ENCODE measurements at regions not wholly inside any gene's neighbourhood (a gene's known extent, or its start where the extent isn't known, plus 50 kb on each side); places are given as distances from the start of the nearest gene placed in this dataset.
A peak's percentile ranks its signal among the peaks of the same experiment; 100 is the strongest.

- TF ChIP-seq RBAK (tag by site-specific recombination; IDR thresholded peaks at IDR 0.05) (no peak), PATZ1 (tag by site-specific recombination; IDR thresholded peaks at IDR 0.05) (peak; percentile 73), ZNF561 (tag by site-specific recombination; IDR thresholded peaks at IDR 0.05; ENCODE audit: borderline replicate concordance) (peak; percentile 96), SP2 (tag by site-specific recombination; IDR thresholded peaks at IDR 0.05) (peak; percentile 43; the same call in 1 of the 2 replicates), ZBTB1 (tag by site-specific recombination; IDR thresholded peaks at IDR 0.05) (peak; percentile 97), ZNF398 (tag by site-specific recombination; IDR thresholded peaks at IDR 0.05) (peak; percentile 71), ZNF449 (tag by site-specific recombination; IDR thresholded peaks at IDR 0.05) (peak; percentile 74; the same call in 1 of the 2 replicates), INSM2 (tag by site-specific recombination; IDR thresholded peaks at IDR 0.05) (peak; percentile 100), ZNF670 (tag by site-specific recombination; IDR thresholded peaks at IDR 0.05; ENCODE audit: low read depth) (no peak), KLF7 (tag by site-specific recombination; IDR thresholded peaks at IDR 0.05; ENCODE audit: borderline replicate concordance) (peak; percentile 89; the same call in 1 of the 2 replicates), ZNF558 (tag by site-specific recombination; IDR thresholded peaks at IDR 0.05) (peak; percentile 75; the same call in 1 of the 2 replicates), ZNF777 (tag by site-specific recombination; IDR thresholded peaks at IDR 0.05; ENCODE audit: borderline replicate concordance) (no peak), ELK4 (IDR thresholded peaks at IDR 0.05; ENCODE audit: borderline replicate concordance, low read depth, low read length) (no peak), ZNF10 (tag by site-specific recombination; IDR thresholded peaks at IDR 0.05) (peak; percentile 81), PRDM4 (tag by site-specific recombination; IDR thresholded peaks at IDR 0.05) (peak; percentile 99), ZNF639 (tag by site-specific recombination; IDR thresholded peaks at IDR 0.05) (peak; percentile 98), ZNF660 (tag by site-specific recombination; IDR thresholded peaks at IDR 0.05) (peak; percentile 77; the same call in 1 of the 2 replicates), ZFP37 (tag by site-specific recombination; IDR thresholded peaks at IDR 0.05) (peak; percentile 80; the same call in 1 of the 2 replicates), ZNF426 (tag by site-specific recombination; IDR thresholded peaks at IDR 0.05) (peak; percentile 16), KLF17 (tag by site-specific recombination; IDR thresholded peaks at IDR 0.05) (peak; percentile 90), ZNF548 (tag by site-specific recombination; IDR thresholded peaks at IDR 0.05) (no peak), ZNF768 (tag by site-specific recombination; IDR thresholded peaks at IDR 0.05) (no peak), ZNF335 (tag by site-specific recombination; conservative IDR thresholded peaks at IDR 0.05) (no peak), KLF10 (tag by site-specific recombination; IDR thresholded peaks at IDR 0.05) (peak; percentile 92), SP3 (tag by site-specific recombination; IDR thresholded peaks at IDR 0.05) (peak; percentile 47), HOXD13 (CRISPR knock-in tag; IDR thresholded peaks at IDR 0.05; ENCODE audit: borderline replicate concordance) (peak; percentile 99), ZNF311 (tag by site-specific recombination; IDR thresholded peaks at IDR 0.05; ENCODE audit: borderline replicate concordance) (no peak)
Measured at GRCh38 chr3:181329024-181329423, 339.5 kb upstream of the DNAJC19 start (continued).

All from HEK293 (cell line).